H7 (cell line): ENCODE measurements at regions not wholly inside any gene's neighbourhood (a gene's known extent, or its start where the extent isn't known, plus 50 kb on each side); places are given as distances from the start of the nearest gene placed in this dataset.
A peak's percentile ranks its signal among the peaks of the same experiment; 100 is the strongest.

Source experiments
- DNase-seq: peaks from one replicate; pipeline ENCODE4 v3.0.0; 2012
- H3K27me3 ChIP-seq: 2 replicates; pipeline ENCODE4 v1.6.0; 2011; ENCODE audit warnings: mild to moderate bottlenecking, low read length; ENCODE audit not compliant: control insufficient read depth, insufficient read depth
- H3K36me3 ChIP-seq: replicated peaks from 2 replicates; pipeline ENCODE4 v1.5.1; 2011; ENCODE audit warnings: low read length; ENCODE audit not compliant: control insufficient read depth, insufficient read depth
- H3K4me3 ChIP-seq: 2 replicates; pipeline ENCODE4 v1.5.1; 2011; ENCODE audit warnings: low read depth, mild to moderate bottlenecking, control low read depth, low read length, moderate library complexity; ENCODE audit not compliant: insufficient read depth

DNA sequence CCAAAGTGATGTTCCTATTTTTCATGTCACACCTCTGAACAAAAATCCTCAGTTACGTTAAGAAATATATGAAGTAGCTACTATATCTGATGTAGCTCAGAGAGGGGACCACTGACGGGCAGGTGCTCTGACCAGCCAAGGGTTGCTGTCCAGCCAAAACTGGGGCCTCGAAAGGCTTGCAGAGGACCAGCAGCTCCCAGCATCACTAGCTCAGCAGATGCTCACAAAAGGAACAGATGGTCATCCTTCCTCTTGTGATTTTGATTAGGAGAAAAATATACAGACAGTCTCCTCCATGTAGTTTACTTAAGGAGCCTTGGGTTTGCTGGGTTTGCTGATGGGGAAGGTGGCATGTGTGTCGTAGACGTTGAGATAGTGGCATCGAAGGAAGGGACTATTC is 374.6 kb upstream of the B3GAT1 start:
- Histone ChIP-seq H3K36me3 (no peaks in the 10 kb centered on the region), H3K4me3 (no peak overlapping the region), H3K27me3 (no peaks in the 10 kb centered on the region; the same call in 1 of the 2 replicates)
- no peak for DNase-seq

GRCh38 chr11:134785660-134786284 is 373.7 kb upstream of the B3GAT1 start:
- no peak for DNase-seq
- H3K4me3 ChIP-seq, result no peak overlapping the region
- H3K27me3 ChIP-seq, result no peaks in the 10 kb centered on the region; the same call in 1 of the 2 replicates
- no peaks in the 10 kb centered on the region for H3K36me3 ChIP-seq

DNA sequence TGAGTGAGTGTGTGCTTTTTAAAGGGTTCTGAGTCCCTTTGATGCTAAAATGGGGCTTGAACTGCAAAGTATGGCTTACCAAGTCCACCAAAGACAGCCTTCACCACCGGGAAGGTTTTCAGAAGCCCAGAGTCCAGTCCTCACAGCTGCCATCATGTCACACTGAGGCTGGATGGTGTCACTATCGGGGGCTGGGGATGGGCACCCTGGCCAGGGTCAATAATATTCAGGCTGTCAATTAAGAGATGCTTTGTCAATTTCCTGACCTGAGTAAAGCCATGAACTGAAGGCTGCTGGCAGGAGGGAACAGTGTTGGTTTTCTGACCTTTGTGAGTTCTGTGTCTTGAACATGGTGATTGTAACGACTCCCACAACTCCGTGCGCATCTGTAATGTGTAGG is 373.0 kb upstream of the B3GAT1 start:
- H3K27me3 ChIP-seq, result no peaks in the 10 kb centered on the region; the same call in 1 of the 2 replicates
- H3K4me3 ChIP-seq, result no peak overlapping the region
- no peak for DNase-seq
- H3K36me3 ChIP-seq, result no peaks in the 10 kb centered on the region

DNA sequence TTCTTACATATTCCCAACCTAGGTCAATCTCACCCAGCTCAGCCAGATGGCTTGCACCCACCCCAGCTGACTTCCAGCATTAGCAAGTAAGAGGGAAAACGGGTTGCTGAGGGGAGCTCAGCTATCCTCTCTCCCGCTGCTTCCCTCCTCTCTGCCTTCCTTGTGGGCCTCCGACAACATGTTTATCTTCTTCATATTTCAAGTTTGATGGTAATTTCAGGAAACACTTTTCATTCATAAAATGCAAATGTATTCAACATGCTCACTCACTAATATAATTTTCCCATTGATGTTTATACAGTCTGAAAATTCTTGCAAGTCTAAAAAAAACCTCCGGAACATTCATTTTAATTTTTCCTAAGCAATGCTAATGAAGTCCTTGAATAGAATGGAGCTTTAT is 372.5 kb upstream of the B3GAT1 start:
- no peak for DNase-seq
- no peaks in the 10 kb centered on the region for H3K36me3 ChIP-seq
- H3K27me3 ChIP-seq, result no peaks in the 10 kb centered on the region
- H3K4me3 ChIP-seq, result no peak overlapping the region

- Histone ChIP-seq H3K27me3 (no peaks in the 10 kb centered on the region), H3K36me3 (no peaks in the 10 kb centered on the region), H3K4me3 (no peak overlapping the region)
- no peak for DNase-seq
Measured at GRCh38 chr11:134784046-134784445, 372.0 kb upstream of the B3GAT1 start.

DNA sequence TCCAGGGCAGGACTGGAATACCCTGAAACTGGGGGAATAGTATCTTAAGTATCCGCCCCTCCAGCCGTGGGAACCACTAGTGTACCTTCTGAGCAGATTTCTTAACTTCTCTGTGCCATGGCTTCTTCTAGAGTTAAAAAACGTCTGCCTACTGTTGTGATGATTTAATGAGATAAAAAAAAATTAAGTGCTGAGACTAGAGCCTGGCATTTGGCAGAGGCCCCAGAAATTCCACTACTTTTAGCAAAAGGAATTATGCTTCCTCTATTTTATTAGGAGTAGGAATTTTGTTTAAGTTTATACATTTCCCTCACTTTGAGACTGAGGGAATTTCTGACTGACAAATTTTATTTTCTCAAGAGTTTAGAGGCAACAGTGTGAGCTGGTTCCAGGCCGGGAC is 371.2 kb upstream of the B3GAT1 start:
- no peaks in the 10 kb centered on the region for H3K36me3 ChIP-seq
- H3K4me3 ChIP-seq, result no peak overlapping the region
- DNase-seq, result no peak
- H3K27me3 ChIP-seq, result no peaks in the 10 kb centered on the region

DNA sequence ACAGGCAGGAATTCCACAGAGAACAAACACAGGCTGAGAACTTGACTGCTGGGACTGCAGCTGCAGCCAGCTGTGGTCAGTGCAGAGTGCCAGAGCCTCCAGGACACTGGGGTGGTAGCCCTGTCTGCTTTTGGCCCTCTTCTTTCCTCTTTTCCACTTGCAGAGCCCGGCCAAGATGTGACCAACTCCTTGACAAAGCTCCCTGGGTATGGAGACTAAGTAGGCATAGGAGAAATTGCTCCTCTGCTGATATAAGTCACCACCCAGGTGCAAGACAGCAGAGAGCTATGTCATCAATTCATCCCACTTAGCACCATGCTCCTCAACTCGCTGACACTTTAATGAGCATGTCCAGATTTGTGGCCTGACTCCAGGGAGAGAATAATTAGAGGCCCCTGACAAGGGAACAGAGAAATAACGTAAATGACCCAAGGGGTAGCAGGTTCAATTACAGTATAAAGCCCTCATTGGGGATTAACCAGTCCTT is 369.4 kb upstream of the B3GAT1 start:
- no peaks in the 10 kb centered on the region for H3K27me3 ChIP-seq
- no peaks in the 10 kb centered on the region for H3K36me3 ChIP-seq
- DNase-seq, result no peak
- no peak overlapping the region for H3K4me3 ChIP-seq

DNA sequence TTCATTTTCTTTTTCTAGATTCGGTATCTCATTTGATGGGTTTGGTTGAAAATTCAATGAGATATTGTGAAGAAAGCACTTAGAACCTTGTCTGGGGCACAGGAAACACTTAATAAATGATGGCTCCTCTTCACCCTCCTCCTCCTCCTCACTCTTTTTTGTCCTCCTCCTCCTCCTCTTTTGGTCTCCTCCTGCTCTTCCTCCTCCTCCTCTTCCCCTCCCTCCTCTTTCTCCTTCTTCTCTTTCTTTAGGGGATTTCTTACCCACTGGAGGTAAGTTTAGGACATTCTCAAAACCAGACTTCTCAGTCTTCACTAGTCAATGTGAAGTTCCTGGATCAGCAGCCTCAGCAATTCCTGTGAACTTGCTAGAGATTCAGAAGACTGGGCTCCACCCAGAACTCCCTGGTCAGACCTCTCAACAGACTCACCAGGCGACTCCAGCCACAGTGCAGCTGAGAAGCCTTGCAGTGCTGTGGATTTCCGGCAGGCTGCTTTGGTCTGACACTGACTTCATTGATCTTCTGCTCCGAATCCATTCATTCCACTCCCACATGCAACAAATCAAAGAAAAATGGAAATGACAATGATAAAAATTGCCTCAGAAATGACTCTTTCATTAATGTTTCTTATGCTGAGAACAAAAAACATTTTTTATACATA is 368.6 kb upstream of the B3GAT1 start:
- H3K36me3 ChIP-seq, result no peaks in the 10 kb centered on the region
- H3K4me3 ChIP-seq, result no peak overlapping the region
- DNase-seq, result no peak
- H3K27me3 ChIP-seq, result no peaks in the 10 kb centered on the region

- no peaks in the 10 kb centered on the region for H3K36me3 ChIP-seq
- no peaks in the 10 kb centered on the region for H3K27me3 ChIP-seq
- H3K4me3 ChIP-seq, result no peak overlapping the region
- no peak for DNase-seq
Measured at GRCh38 chr11:134779179-134779578, 367.1 kb upstream of the B3GAT1 start.

GRCh38 chr11:134768463-134768862 is 356.4 kb upstream of the B3GAT1 start:
- DNase-seq, result no peak
- Histone ChIP-seq H3K27me3 (no peaks in the 10 kb centered on the region), H3K4me3 (no peak overlapping the region), H3K36me3 (no peaks in the 10 kb centered on the region)

DNA sequence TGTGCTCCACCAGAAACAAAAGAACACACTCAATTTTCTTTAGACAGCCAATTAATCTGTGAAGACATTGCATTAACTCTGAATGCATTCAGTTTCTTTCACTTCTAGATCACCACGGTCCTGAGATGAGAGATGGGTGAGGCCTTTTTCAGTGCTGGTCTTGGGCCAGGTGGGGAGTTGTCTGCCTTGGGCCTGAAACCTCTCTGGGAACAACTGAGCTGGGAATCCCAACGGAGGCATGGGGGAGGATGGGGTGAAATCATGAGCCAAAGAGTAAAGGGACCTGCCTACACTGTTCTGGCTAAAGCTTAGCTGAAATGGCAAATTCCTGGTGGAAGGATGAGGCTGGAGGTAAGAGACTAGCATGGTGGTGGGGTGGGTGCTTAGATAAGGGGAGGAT is 353.5 kb upstream of the B3GAT1 start:
- Histone ChIP-seq H3K27me3 (no peaks in the 10 kb centered on the region; the same call in 1 of the 2 replicates), H3K4me3 (no peak overlapping the region), H3K36me3 (no peaks in the 10 kb centered on the region)
- DNase-seq, result no peak

- Histone ChIP-seq H3K36me3 (no peaks in the 10 kb centered on the region), H3K4me3 (no peak overlapping the region), H3K27me3 (no peaks in the 10 kb centered on the region; the same call in 1 of the 2 replicates)
- DNase-seq, result no peak
Measured at GRCh38 chr11:134764966-134765365, 352.9 kb upstream of the B3GAT1 start.

DNA sequence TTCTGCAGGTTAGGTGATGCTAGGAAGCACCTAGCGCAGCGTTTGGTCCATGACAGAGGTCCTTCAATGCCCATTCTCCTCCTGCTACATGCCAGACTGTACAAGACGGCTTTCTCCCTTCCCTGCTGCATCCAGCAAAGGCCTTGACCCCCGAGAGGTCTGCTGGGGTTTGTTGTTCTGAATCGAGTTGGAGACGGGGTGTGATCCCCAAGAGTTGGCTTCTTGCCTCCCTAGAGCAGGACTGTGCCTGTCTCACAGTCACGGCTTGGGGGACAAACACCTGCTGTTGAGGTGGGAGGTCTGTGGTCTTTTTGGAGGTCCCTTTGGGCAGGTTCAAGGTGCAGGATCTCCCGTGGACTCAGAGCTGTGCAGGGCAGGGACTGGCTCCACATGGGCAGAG is 352.3 kb upstream of the B3GAT1 start:
- no peak for DNase-seq
- Histone ChIP-seq H3K4me3 (no peak overlapping the region), H3K27me3 (no peaks in the 10 kb centered on the region; the same call in 1 of the 2 replicates), H3K36me3 (no peaks in the 10 kb centered on the region)

DNA sequence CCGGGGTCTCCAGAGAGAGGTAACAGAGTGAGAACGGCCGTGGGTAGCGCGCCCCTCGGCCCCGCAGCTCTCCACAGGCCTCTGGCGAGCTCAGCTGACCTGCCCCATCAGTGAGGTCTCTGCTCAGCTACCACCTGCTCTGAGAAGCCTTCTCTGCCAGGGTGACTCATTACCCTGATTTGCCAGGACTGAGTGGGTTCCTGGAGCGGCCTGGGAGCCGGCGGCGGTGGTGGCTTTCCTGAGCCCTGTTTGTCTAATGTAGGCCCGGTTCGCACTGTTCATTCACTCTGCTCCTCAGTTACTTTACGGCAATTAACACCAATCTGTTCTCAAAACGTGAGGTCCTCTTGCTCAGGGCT is 351.0 kb upstream of the B3GAT1 start:
- Histone ChIP-seq H3K27me3 (no peaks in the 10 kb centered on the region; the same call in 1 of the 2 replicates), H3K36me3 (no peaks in the 10 kb centered on the region), H3K4me3 (no peak overlapping the region)
- DNase-seq, result no peak

DNA sequence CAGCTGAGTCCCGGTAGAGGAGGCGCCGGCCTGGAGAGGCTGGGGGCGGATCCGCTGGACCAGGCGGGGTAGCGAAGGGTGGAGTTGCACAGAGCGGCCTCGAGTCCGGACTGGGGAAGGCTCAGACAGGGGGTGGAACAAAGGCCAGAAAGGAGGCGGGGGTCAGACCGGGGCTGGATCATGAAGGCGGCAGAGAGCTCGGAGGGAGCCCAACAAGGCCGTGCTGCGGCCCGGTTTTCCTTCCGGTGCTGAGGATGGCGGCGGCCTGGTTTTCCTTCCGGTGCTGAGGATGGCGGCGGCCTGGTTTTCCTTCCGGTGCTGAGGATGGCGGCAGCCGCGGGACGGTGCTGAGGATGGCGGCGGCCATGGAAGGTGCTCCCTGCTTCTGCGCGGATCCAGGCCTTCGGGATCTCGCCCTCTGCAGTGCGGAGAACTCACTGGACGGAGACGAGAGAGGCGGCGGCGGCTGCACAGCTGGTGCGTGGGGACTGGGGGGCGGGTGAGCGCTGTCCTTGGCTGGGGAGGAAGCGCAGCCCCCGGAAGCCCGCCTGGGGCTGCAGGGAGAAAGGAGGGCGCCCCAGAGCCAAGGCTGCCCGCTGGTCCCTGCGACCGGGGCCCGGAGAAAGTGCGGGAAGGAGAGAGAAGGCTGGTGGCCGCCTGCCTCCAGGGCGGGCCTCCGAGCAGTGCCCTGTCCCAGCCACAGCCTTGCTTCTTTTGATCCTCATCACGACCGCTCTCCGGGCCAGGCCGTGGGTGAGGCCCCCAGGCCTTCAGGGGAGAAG is 350.4 kb upstream of the B3GAT1 start:
- Histone ChIP-seq H3K27me3 (no peaks in the 10 kb centered on the region; the same call in 1 of the 2 replicates), H3K4me3 (no peak overlapping the region), H3K36me3 (no peaks in the 10 kb centered on the region)
- DNase-seq, result peak; percentile 58
